K562 (cell line): ENCODE measurements at regions not wholly inside any gene's neighbourhood (a gene's known extent, or its start where the extent isn't known, plus 50 kb on each side); places are given as distances from the start of the nearest gene placed in this dataset.
A peak's percentile ranks its signal among the peaks of the same experiment; 100 is the strongest.

Source experiments
- ATAC-seq: fragments of 200-7000 bp; cut with Tn5 transposase; 3 replicates; pipeline ENCODE4 v1.9.1; 2020; ENCODE audit warnings: moderate library complexity
- BruUV-seq: library from RNA; stranded (reverse); fragments of 400-500 nt; replicated peaks from 2 replicates; lab custom pipeline; 2021; lab: Mats Ljungman, UMichigan
- CTCF ChIA-PET: fragments of 300-600 bp; formaldehyde crosslinking; extraction: SDS; loops from one replicate; lab custom pipeline; 2021; ENCODE audit warnings: low intra/inter-chr PET ratio; lab: Yijun Ruan, JAX
- POLR2A ChIA-PET: fragments of 300-600, 350-650 bp; sonication (Branson Sonifier 250); formaldehyde crosslinking; extraction: SDS; loops from one replicate; lab custom pipeline; 2021; ENCODE audit warnings: antibody characterized with exemption, inconsistent platforms; lab: Yijun Ruan, JAX
- DNase-seq, 4 experiments: peaks; one replicate each; pipeline versions ENCODE4 v3.0.0 to v3.0.0-alpha.2; 2011 to 2018; ENCODE audit warnings: low spot score in 3 of 4, mixed read lengths in 3 of 4; ENCODE audit errors: extremely low read depth in 1 of 4
- FAIRE-seq: peaks from 2 replicates; lab custom pipeline; 2011; peaks lifted over from hg19 to GRCh38; lab: Jason Lieb, UNC
- H2AFZ ChIP-seq: 2 replicates; pipeline ENCODE4 v1.6.0; 2011; ENCODE audit warnings: low read depth, low read length, control low read depth, inconsistent platforms
- H3K27ac ChIP-seq: fragments of 200-600 bp; 3 replicates; pipeline ENCODE4 v1.8.0; 2011; ENCODE audit warnings: low read depth, mild to moderate bottlenecking, control low read depth, inconsistent platforms, low read length, moderate library complexity, mixed read lengths; ENCODE audit errors: extremely low read depth
- H3K27me3 ChIP-seq, 2 experiments: fragments of 300-600 bp in 1 of 2; 2 replicates in 1 of 2; 3 replicates in 1 of 2; pipeline versions ENCODE4 v1.6.0 to v1.8.0; 2011; ENCODE audit warnings: inconsistent platforms in 2 of 2, low read length in 2 of 2, mild to moderate bottlenecking in 1 of 2, mixed read lengths in 1 of 2, moderate library complexity in 1 of 2; ENCODE audit not compliant: control insufficient read depth in 2 of 2, insufficient read depth in 2 of 2
- H3K36me3 ChIP-seq: fragments of 300-600 bp; 3 replicates; pipeline ENCODE4 v1.8.0; 2011; ENCODE audit warnings: mild to moderate bottlenecking, low read length, inconsistent platforms; ENCODE audit not compliant: control insufficient read depth, insufficient read depth
- H3K4me1 ChIP-seq, 2 experiments: fragments of 200-600 bp in 1 of 2; replicated peaks in 1 of 2; 2 replicates in 1 of 2; 3 replicates in 1 of 2; pipeline versions ENCODE4 v1.5.1 to v1.8.0; 2011; ENCODE audit warnings: inconsistent platforms in 2 of 2, low read length in 2 of 2, mild to moderate bottlenecking in 1 of 2, mixed read lengths in 1 of 2, moderate library complexity in 1 of 2; ENCODE audit not compliant: control insufficient read depth in 2 of 2, insufficient read depth in 2 of 2
- H3K4me2 ChIP-seq: 2 replicates; pipeline ENCODE4 v1.6.1; 2011; ENCODE audit warnings: low read length, control low read depth, inconsistent platforms, mixed read lengths; ENCODE audit not compliant: insufficient read depth
- H3K4me3 ChIP-seq: fragments of 200-600 bp; sonication (generic), shearing (Covaris generic); 2 replicates; pipeline ENCODE4 v1.5.1; 2016; ENCODE audit warnings: control low read depth, inconsistent platforms
- H3K79me2 ChIP-seq: fragments of 200-600 bp; 3 replicates; pipeline ENCODE4 v1.8.0; 2011; ENCODE audit warnings: low read length, inconsistent platforms; ENCODE audit not compliant: control insufficient read depth, insufficient read depth
- H3K9ac ChIP-seq, 2 experiments: 2 replicates each; pipeline versions ENCODE4 v1.6.0 to v1.6.1; 2011; ENCODE audit warnings: low read depth in 2 of 2, low read length in 2 of 2, control low read depth in 1 of 2, inconsistent platforms in 1 of 2, mild to moderate bottlenecking in 1 of 2, mixed read lengths in 1 of 2; ENCODE audit not compliant: insufficient read depth in 1 of 2
- H3K9me1 ChIP-seq: one replicate; pipeline ENCODE4 v1.6.0; 2011; ENCODE audit warnings: inconsistent platforms, mild to moderate bottlenecking, low read length, moderate library complexity; ENCODE audit not compliant: control insufficient read depth, insufficient read depth
- H3K9me3 ChIP-seq: replicated peaks from 2 replicates; pipeline ENCODE4 v1.5.1; 2011; ENCODE audit warnings: low read depth, low read length, inconsistent platforms; ENCODE audit not compliant: control insufficient read depth, insufficient read depth
- H4K20me1 ChIP-seq: replicated peaks from 2 replicates; pipeline ENCODE4 v1.6.1; 2011; ENCODE audit warnings: low read length, inconsistent platforms, mixed read lengths; ENCODE audit not compliant: control insufficient read depth, insufficient read depth
- ETV1 ChIP-seq: fragments of 450-650 bp; conservative IDR thresholded peaks from 2 replicates; pipeline ENCODE4 v1.6.1; 2016; ENCODE audit warnings: missing genetic modification characterization, control low read depth, low read depth, missing compliant biosample characterization
- ETV5 ChIP-seq: sonication (generic); formaldehyde crosslinking; IDR thresholded peaks from 2 replicates; pipeline ENCODE4 v1.4.0; 2020; ENCODE audit warnings: low read depth, mild to moderate bottlenecking, missing genetic modification reagents
- EWSR1 ChIP-seq: fragments of 450-650 bp; IDR thresholded peaks from 2 replicates; pipeline ENCODE4 v1.6.1; 2018; ENCODE audit warnings: borderline replicate concordance, mild to moderate bottlenecking, low read depth, moderate library complexity; ENCODE audit not compliant: partially characterized antibody
- HNRNPLL ChIP-seq: fragments of 200-400 bp; formaldehyde crosslinking; IDR thresholded peaks from 2 replicates; pipeline ENCODE4 v1.6.1; 2017; ENCODE audit warnings: low read length, low read depth, mild to moderate bottlenecking; ENCODE audit not compliant: poor library complexity, severe bottlenecking
- KDM4B ChIP-seq, 2 experiments: fragments of 450-650 bp in 1 of 2; sonication (generic) in 1 of 2; IDR thresholded peaks; 2 replicates each; pipeline ENCODE4 v1.6.1; 2016 to 2017; ENCODE audit warnings: borderline replicate concordance in 2 of 2, antibody characterized with exemption in 1 of 2, low read depth in 1 of 2, mild to moderate bottlenecking in 1 of 2
- NR2C1 ChIP-seq, 2 experiments: fragments of 450-650 bp; IDR thresholded peaks; 2 replicates each; pipeline ENCODE4 v1.6.1; 2017; ENCODE audit warnings: mild to moderate bottlenecking in 2 of 2, antibody characterized with exemption in 1 of 2, inconsistent platforms in 1 of 2, missing compliant biosample characterization in 1 of 2, missing genetic modification characterization in 1 of 2
- POLR2H ChIP-seq: IDR thresholded peaks from 2 replicates; pipeline ENCODE4 v1.6.1; 2016; ENCODE audit warnings: missing genetic modification characterization, low read depth, mild to moderate bottlenecking, control low read depth, missing compliant biosample characterization, moderate library complexity
- PTTG1 ChIP-seq: fragments of 450-650 bp; IDR thresholded peaks from 2 replicates; pipeline ENCODE4 v1.6.1; 2016; ENCODE audit warnings: low read depth, mild to moderate bottlenecking, missing genetic modification characterization, missing compliant biosample characterization
- PYGO2 ChIP-seq: fragments of 450-650 bp; IDR thresholded peaks from 2 replicates; pipeline ENCODE4 v1.6.1; 2016; ENCODE audit warnings: mild to moderate bottlenecking, missing genetic modification characterization, moderate library complexity, missing compliant biosample characterization
- RBM34 ChIP-seq: fragments of 200-400 bp; formaldehyde crosslinking; IDR thresholded peaks from 2 replicates; pipeline ENCODE4 v1.6.1; 2018; ENCODE audit warnings: low read length, borderline replicate concordance; ENCODE audit not compliant: insufficient read depth
- RFX5 ChIP-seq: IDR thresholded peaks from 2 replicates; pipeline ENCODE4 v1.6.1; 2011; ENCODE audit warnings: low read depth, mild to moderate bottlenecking, improper control_type of control experiment, low read length
- SMARCB1 ChIP-seq: IDR thresholded peaks from 2 replicates; pipeline ENCODE4 v1.6.1; 2011; ENCODE audit warnings: improper control_type of control experiment, low read depth; ENCODE audit not compliant: insufficient read length
- SNIP1 ChIP-seq: fragments of 450-650 bp; IDR thresholded peaks from 2 replicates; pipeline ENCODE4 v1.7.1; 2017; ENCODE audit warnings: low read depth, mild to moderate bottlenecking
- ZFP36 ChIP-seq: fragments of 150-350 bp; IDR thresholded peaks from 2 replicates; pipeline ENCODE4 v1.6.1; 2018; ENCODE audit warnings: low read length, low read depth; ENCODE audit not compliant: partially characterized antibody
- ZNF23 ChIP-seq: fragments of 250-450 bp; sonication (Bioruptor Pico); IDR thresholded peaks from 2 replicates; pipeline ENCODE4 v1.4.0; 2020; ENCODE audit warnings: mild to moderate bottlenecking
- ZNF347 ChIP-seq: fragments of 450-650 bp; formaldehyde crosslinking; IDR thresholded peaks from 2 replicates; pipeline ENCODE4 v1.4.0; 2020; ENCODE audit warnings: low read depth, mild to moderate bottlenecking, moderate library complexity
- ZNF583 ChIP-seq: fragments of 250-450 bp; sonication (Bioruptor Pico); IDR thresholded peaks from 2 replicates; pipeline ENCODE4 v1.4.0; 2020
- WGBS: fragments of 100-300 bp; shearing (Covaris generic); methylation state at CpG from one replicate; pipeline ENCODE4 v1.1.6; 2016; ENCODE audit warnings: low coverage, mixed read lengths; ENCODE audit not compliant: insufficient coverage; ENCODE audit errors: missing lambda C conversion rate; 5-methylcytosine and 5-hydroxymethylcytosine counted together
- in situ Hi-C: fragments of 300-500 bp; cut with MboI; formaldehyde crosslinking; loops from 4 replicates; pipeline ENCODE4 v1.15.0; 2018; ENCODE audit warnings: inconsistent platforms, mixed read lengths
- intact Hi-C: fragments of 100-400 bp; cut with micrococcal nuclease; formaldehyde crosslinking; loops from 2 replicates; pipeline ENCODE4 v1.14.2; 2022

GRCh38 chr20:58137236-58137635, 91.2 kb downstream of the ANKRD60 start:
- no peak overlapping the region for H3K4me2 ChIP-seq
- H3K9ac ChIP-seq = no peak overlapping the region
- in situ Hi-C loops (no loop called here), intact Hi-C loops (no loop called here)
- no peak overlapping the region for H3K4me3 ChIP-seq
- DNase-seq (no peak), FAIRE-seq (no peak), ATAC-seq (no peak)
- H3K79me2 ChIP-seq = no peaks in the 10 kb centered on the region
- no peaks in the 10 kb centered on the region for H3K36me3 ChIP-seq
- peaks cover 10 to 39% of the 10 kb centered on the region in 2 experiments; a peak in 4 of 5 replicates for H3K27me3 ChIP-seq
- WGBS = 3% methylated on average over 7 of the region's 7 CpGs
- no peak overlapping the region for H3K27ac ChIP-seq
- CTCF ChIA-PET = no interaction called here
- H4K20me1 ChIP-seq = 0 out of 2 replicates have a peak, but pooled peaks cover 6% of the 10 kb centered on the region
- BruUV-seq = no TSS peak
- no peaks in the 10 kb centered on the region for H3K9me1 ChIP-seq
- no peaks in the 10 kb centered on the region for H3K9me3 ChIP-seq
- peak; percentile 23 for TF ChIP-seq ZFP36
- TF ChIP-seq PTTG1 (tag) = no peak
- TF ChIP-seq ZNF347 (CRISPR knock-in tag) = no peak
- TF ChIP-seq RBM34 = no peak
- no peaks in the 10 kb centered on the region for H3K4me1 ChIP-seq
- H2AFZ ChIP-seq = no peak overlapping the region
- POLR2A ChIA-PET = no interaction called here

GRCh38 chr20:58136149-58136484, 92.3 kb downstream of the ANKRD60 start:
- CTCF ChIA-PET = no interaction called here
- TF ChIP-seq POLR2H (tag) (no peak), SNIP1 (no peak), RFX5 (no peak), PYGO2 (tag) (no peak), KDM4B (IDR thresholded peaks at IDR 0.05; ENCODE audit: borderline replicate concordance in 2 of 2, low read depth in 1 of 2) (no peak), ETV1 (tag) (no peak), HNRNPLL (no peak), NR2C1 (IDR thresholded peaks at IDR 0.05) (no peak), NR2C1 (tag; IDR thresholded peaks at IDR 0.05) (no peak), ETV5 (no peak), ZNF583 (CRISPR knock-in tag) (no peak), SMARCB1 (no peak), EWSR1 (no peak), ZNF23 (no peak)

More at GRCh38 chr20:58136149-58136484, 92.3 kb downstream of the ANKRD60 start:
- H3K4me3 ChIP-seq = no peak overlapping the region
- in situ Hi-C loops (no loop called here), intact Hi-C loops (no loop called here)
- H3K36me3 ChIP-seq = no peaks in the 10 kb centered on the region
- no peaks in the 10 kb centered on the region for H3K9me3 ChIP-seq
- H3K79me2 ChIP-seq = no peaks in the 10 kb centered on the region
- BruUV-seq = no TSS peak
- peaks cover 13 to 39% of the 10 kb centered on the region in 2 experiments; a peak in 4 of 5 replicates for H3K27me3 ChIP-seq
- H3K4me1 ChIP-seq = no peaks in the 10 kb centered on the region
- H3K9ac ChIP-seq = no peak overlapping the region
- H3K9me1 ChIP-seq = no peaks in the 10 kb centered on the region
- DNase-seq = no peak
- no peak for ATAC-seq
- H4K20me1 ChIP-seq = 0 out of 2 replicates have a peak, but pooled peaks cover 6% of the 10 kb centered on the region
- POLR2A ChIA-PET = no interaction called here
- H3K4me2 ChIP-seq = no peak overlapping the region
- H3K27ac ChIP-seq = no peak overlapping the region
- FAIRE-seq = no peak
- no peak overlapping the region for H2AFZ ChIP-seq
- WGBS = 2% methylated on average over 5 of the region's 5 CpGs
